NOMO-1 treated with DMSO at 0.1 percent for 48 hours (cell line): ENCODE measurements at regions not wholly inside any gene's neighbourhood (a gene's known extent, or its start where the extent isn't known, plus 50 kb on each side); places are given as distances from the start of the nearest gene placed in this dataset.
"Not testable (repeated sequence)": the region's sequence is repeated elsewhere in the genome, so short reads cannot be mapped to it uniquely, and the experiment has no call there.

Experiments used
- DNase-seq: peaks from one replicate; lab custom pipeline; 2025; ENCODE audit not compliant: unreplicated experiment; lab: John Stamatoyannopoulos, UW

DNA sequence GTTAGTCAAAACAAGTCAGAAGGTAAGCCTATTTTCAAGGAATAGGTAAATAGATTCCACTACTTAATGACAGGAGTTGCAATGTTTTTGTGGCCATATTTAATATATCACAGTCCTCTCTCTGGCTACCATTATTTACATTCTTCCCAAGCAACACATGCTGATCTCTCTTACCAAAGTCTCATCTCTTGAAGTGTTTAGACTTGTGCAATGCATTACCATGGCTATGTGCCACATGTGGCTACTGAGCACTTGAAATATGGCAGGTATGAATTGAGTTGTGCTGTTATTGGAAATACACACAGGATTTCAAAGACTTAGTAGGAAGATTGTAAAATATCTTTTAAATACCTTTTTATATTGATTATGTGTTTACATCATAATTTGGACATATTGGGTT lies 262.4 kb upstream of the PDE3A start:
- DNase-seq = no peak

DNA sequence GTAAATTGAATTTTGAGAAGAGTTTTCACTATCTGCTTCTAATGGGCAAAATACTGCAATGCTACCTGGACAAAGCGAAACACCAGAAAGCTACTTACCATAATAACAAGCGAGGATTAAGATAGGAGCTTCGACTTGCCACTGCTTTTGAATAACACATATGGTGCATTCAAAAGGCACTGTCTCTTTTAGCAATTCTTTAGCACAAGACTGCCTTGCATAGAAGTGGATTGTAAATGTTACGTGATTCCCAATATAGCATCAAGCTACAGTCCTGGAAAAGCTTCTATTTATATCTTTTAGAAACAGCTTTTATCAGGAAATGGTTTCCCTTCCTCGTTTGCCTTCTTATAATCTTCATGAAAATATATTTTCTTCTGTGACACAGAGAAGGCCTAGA lies 258.7 kb upstream of the PDE3A start:
- DNase-seq = no peak

DNA sequence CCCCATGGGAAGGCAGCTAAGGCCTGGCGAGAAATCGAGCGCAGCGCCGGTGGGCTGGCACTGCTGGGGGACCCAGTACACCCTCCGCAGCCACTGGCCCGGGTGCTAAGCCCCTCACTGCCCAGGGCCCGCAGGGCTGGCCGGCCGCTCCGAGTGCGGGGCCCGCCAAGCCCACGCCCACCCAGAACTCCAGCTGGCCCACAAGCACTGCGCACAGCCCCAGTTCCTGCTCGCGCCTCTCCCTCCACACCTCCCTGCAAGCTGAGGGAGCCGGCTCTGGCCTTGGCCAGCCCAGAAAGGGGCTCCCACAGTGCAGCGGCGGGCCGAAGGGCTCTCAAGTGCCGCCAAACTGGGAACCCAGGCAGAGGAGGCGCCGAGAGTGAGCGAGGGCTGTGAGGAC lies 253.0 kb upstream of the PDE3A start:
- DNase-seq = not testable (repeated sequence)

DNA sequence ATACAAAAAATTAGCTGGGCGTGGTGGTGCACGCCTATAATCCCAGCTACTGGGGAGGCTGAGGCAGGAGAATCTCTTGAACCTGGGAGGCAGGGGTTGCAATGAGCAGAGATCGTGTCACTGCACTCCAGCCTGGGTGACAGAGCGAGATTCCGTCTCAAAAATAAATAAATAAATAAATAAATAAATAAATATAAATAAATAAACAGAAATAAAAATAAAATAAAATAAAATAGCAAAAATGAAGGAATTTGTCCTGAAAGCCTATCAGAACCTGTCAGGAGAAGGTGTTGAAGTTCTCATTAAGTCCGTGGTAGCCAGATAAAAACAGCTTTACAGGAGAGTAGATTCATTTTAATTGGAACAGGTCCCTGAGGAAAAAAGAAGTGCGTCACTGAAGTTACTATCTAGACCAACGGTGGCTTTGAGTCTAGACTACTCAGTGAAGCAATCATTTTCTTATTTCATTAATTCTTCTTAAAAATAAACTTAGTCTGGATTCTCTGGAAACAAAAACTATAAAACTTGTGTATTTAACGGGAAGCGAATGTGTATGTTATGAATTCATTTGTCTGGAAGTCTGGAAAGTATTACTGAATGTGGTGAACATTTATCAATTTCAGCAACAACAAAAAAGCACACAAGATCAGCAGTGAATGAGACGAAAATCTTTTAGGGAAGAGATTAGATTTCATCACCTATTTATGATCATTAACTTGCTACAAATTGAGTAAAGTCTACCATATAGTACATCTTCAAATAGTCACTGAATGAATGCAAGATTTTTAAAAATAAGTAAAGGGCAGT lies 248.5 kb upstream of the PDE3A start:
- DNase-seq = no peak

DNA sequence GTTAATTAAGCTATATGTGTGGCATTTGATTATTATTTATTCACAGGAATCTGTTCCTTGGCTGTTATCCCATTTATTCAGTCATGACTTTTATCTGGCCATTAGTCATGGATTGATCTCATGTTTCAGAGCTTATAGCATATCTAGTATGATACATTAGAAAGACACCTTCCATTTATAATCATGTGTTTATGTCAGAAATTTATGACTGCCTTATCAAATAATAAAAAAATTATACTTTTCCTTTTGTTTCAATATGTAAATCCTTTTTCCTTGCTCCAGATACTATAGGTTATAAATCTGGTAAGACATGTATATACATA lies 248.0 kb upstream of the PDE3A start:
- no peak for DNase-seq

DNA sequence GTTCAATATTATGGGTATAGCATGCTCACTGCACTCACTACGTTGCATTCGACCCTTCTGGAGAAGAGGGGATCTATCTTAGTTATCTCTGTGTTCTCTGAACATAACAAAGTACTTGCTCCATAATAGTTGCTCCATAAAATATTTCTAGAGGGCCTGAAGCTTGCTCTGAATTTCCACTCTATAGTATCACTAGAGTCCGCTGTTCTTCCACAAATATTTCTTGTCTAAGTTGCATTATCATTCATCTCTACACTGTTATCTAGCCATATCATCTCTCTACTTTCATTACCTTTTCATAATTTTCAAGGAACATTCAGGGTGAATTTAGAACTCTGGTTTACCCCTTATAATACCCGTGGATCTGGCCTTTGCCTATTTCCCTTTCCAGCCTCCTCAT lies 246.1 kb upstream of the PDE3A start:
- no peak for DNase-seq

DNA sequence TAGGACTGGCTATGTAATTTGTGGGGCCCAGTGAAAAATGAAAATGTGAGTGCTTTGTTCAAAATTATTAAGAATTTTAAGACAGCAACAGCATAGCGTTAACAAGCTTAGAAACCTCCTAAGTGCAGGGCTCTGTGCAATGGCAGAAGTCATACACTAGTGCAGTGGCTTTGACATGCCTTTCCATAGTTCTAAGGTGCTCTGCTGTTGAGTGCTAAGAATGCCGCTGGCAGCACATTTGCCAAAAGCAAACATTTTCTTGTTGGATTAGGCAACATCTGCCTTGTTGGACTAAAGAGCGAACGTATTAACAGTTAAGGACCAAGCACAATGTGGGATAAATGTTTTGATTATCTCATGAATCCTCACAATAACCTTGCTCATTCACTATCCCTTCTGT lies 244.9 kb upstream of the PDE3A start:
- no peak for DNase-seq

DNA sequence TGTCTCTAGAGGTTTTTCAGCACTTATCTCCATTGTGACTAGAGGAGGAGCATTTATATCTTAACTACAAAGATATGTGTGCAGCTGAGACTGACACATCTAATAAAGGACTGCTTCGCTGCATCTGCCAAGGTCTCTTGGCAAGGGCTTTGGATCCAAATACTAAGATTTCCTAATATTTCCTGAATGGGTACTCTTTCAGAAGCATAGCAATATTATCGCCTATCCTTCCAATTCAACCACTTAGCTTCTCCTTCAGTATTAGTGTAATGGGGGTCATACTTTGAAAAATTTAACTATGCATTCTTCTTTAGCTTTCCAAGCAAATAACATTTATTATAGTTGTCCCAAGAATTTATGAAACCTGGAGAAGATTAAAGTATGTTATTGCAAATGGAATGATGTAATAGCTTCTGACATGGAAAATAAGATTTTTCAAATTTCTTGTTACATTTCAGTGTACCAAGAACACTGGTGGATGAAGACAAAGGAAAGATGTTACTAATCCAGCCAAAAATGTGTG lies 243.0 kb upstream of the PDE3A start:
- DNase-seq = no peak

DNA sequence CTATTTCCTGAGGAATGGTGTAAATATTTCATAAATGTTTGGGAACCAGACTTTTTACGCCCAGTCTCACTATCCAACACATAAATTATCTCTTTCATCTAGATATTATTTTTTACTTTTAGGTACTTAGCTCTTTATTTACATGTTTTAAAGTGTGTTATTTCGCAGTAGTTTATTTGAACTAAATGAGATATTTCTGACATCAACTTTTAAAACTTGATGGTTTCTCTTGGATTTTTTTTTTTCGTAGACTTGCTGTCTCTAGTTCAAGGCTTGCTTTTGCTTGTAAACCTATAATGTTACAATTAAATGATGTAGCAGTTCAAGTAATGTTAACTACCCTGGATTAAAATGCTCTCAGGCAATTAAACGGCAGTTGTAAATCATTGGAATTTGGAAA lies 241.7 kb upstream of the PDE3A start:
- no peak for DNase-seq

DNA sequence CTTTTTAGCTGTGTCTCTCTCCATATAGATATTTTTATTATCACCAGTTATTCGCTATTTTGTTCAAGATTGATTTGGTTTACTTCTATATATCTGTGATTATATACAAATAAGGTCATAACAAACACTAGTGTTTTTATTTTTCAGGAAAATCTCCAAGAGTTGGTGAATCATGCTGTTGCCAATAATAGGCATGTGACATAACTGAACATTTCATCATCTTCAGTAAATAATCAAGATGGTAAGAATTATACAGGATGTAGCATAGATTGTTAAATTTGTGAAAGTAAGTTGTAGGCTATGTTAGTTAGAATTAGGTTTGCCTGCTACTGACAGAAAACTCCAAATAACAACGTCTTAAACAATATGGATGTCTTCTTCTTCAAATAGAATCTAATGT lies 240.9 kb upstream of the PDE3A start:
- no peak for DNase-seq

DNA sequence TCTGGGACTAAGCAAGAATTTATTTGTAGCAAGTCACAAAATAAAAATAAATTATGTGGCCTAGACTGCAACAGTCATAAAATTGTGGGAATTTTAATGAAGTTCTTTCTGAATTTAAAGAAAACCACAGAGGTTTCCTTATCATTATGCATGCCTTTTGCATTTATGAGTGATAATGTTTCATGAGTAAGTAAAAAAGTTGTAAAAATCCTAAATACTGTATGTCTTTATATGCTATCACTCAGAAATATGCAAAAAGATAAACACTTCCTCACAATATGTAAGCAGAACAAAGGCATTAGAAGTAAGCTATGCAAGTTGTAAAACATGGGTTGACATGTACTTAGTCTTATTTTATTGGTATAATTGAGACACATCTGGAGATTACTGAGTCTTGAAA lies 239.4 kb upstream of the PDE3A start:
- no peak for DNase-seq

DNA sequence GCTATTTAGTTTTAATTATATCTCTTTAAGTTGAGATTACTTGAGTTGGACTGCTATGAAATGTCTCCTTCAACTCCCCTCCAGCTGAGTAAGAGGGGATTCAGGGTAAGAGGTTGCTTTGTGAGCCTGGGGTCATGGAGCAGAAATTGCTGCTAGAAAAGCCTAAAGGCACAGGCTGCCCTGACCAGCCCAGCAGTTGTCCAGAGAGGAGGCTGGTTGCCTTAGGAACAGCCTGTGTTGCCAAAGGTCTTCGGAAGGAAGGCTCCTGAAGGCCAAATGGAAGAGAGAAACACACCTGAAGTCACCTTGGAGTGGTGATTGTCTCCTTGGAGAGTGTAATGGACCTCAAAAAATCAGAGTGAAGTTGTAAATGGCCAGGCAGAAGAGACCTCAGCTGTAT lies 235.5 kb upstream of the PDE3A start:
- no peak for DNase-seq

DNA sequence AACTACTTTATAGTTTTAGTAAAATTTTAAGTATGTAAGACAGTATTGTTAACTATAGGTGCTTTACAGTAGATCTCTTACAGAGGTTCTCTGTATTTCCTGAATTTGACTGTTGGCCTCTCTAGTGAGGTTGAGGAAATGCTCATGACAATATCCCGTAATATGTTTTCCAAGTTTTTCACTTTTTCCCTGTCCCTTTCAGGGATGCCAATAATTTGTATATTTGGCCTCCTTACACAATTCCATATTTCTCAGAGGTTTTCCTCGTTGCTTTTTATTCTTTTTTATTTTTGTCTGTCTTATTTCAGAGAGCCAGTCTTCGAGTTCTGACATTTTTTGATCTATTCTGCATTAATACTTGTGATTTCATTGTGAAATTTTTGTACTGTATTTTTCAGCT lies 233.7 kb upstream of the PDE3A start:
- DNase-seq = no peak

DNA sequence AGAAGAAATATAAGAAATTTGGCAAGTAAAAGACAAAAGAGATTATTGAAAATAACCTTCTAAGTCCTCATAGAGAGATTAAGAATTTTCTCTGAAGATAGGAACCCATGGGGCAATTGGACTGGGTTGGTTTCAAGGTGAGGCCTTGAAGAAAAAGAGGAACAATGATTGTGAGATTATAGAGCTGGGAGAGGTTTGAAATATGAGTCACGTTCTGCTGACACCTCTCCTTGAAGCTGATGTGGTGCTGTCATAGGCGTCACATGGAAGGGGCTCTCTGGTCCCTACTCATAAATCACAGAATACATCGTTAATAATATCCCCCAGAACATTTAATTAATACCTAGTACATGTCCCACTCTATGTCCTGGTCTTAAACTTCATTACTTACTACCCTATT lies 227.6 kb upstream of the PDE3A start:
- peak; percentile 71 for DNase-seq

DNA sequence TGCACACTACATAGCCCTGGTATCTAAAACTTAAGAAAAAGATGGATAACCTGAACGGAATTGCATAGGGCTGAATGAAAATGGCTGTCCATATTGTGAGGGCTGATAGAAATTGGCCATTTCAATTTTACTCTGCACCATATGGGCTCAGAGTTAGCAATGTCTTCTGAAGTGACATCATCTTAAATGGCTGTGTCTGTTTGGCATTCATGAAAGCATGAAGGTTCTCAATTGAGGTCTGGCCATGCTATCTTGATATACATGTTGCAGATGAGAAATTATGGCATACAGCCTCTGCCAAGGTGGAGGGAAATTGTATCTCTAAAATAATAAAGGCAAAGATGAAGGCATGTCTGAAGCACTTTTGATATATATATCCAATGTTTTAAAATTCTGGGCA lies 226.0 kb upstream of the PDE3A start:
- no peak for DNase-seq

DNA sequence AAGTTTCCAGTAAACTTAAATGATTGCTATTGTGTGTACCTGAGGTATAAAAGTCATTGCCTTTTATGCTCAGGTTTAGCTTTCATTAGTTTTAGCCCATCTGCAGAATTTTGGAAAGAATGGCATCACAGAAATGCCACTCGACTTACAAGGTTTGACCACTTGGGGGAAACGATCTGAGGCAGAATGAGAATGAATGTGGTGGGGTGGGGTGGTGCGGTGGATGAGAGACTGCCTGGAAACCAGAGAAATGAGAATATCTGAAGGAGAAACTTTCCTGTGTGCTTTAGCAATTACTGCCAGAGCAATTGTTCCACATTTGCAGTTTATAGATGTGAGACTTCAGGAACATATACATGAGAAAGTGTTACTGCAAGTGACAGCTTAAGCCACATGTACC lies 225.4 kb upstream of the PDE3A start:
- DNase-seq = no peak

DNA sequence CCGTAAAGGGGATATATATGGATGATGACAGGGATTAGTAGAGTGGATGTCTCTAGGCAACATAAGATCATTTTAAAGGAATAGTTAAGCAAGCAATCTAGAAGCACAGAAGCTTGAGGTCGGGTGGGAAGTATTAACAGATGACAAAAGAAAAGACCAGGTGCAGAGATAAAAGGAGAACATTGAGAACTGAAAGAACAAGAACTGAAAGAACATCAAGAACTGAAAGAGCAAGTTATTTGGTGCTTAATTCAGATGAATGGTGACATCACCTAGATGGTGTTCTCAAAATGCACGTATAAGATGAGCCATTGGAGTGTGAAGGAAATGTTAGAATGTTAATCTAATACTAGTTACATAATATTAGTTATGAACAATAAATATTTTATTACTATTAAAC lies 224.0 kb upstream of the PDE3A start:
- DNase-seq = no peak

DNA sequence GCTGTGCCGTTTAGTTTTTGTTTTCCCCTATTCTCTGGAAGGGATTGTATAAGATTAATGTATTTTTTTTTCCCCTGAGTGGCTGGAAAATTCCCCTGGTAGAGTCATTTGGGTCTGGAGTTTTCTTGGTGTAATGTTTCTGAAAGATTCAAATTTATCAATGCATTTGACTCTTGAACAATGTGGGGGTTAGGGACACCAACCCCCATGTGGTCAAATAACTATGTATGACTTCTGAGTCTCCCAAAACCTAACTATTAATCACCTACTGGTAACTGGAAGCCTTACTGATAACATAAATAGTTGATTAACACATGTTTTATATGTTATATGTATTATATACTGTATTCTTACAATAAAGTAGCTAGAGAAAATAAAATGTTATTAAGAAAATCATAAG lies 220.1 kb upstream of the PDE3A start:
- DNase-seq = no peak

DNA sequence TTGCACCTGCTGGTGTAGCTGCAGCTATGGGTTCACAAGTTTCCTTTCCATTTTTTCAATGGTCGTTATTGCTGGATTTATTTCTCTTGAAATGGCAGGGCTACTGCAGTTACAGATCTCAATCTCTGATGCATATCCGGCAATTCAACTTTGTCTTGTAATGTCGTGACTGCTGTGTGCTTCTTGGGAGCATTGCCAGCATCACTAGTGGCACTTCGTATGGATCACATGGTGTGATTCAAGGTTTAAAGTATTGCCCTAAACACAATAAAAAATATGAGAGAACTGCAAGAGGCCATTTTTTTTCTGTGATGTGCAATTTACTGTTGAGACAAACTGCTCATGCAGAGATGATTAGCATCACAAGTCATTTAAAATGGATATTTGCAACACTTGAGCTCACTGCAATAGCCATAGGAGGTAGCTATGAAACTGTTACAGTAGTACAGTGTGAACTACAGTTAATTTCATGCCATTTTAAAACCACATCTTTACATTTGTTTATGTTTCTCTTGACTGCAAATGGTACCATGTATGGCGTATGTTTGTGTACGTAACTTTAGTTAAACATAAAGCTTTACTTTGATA lies 217.4 kb upstream of the PDE3A start:
- DNase-seq = no peak

DNA sequence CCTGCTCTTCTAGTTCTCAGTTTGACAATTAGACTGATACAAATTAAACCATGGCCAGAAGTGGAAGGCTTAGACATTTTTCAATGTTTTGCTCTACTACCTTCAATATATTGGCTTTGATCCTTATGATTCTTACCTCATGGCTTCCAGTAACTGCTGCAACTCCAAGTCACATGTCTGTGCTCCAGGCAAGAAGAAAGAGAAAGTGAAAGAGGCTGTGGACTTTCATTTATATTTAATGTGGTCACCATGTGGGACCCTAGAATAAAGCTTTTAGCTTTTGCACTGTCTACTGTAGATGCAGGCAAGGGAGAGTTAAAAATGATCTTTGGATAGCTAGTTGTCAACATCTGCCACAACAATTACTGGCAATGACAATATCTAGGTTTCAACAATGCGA lies 214.3 kb upstream of the PDE3A start:
- DNase-seq = no peak

DNA sequence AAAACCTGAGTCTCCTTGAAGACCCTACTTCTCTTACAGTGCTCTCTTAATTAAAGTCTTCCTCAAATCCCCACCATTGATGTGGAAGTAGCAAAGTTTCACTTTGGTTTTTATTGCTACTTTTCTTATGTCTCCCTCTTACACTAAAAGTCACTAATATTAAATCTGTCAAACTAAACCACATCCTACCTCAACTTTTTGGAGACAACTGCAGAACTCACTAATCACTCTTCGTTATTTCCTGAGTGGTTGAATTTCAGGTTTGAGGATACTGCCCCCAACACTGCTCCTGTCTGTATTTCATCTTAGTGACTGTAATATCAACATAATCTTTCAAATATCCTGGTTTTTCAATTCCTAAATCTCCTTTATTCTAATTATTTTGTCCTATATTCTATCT lies 213.0 kb upstream of the PDE3A start:
- DNase-seq = peak; percentile 28

DNA sequence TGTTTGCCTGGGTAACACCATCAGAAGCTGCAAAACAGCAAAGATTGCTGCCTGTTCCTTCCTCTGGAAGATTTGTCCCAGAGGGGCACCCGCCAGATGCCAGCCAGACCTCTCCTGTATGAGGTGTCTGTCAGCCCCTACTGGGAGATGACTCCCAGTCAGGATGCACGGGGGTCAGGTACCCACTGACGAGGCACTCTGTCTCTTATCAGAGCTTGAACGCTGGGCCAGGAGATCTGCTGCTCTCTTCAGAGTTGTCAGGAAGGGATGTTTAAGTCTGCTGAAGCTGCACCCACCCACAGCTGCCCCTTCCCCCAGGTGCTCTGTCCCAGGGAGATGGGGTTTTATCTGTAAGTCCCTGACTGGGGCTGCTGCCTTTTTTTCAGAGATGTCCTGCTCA lies 207.4 kb upstream of the PDE3A start:
- not testable (repeated sequence) for DNase-seq
